DND-41 (cell line): ENCODE measurements at regions not wholly inside any gene's neighbourhood (a gene's known extent, or its start where the extent isn't known, plus 50 kb on each side); places are given as distances from the start of the nearest gene placed in this dataset.

Experiments used
- ATAC-seq: fragments of 200-7000 bp; cut with Tn5 transposase; 3 replicates; pipeline ENCODE4 v1.9.1; 2021; ENCODE audit warnings: low read depth; ENCODE audit not compliant: insufficient read depth
- DNase-seq: peaks from one replicate; pipeline ENCODE4 v3.0.0-alpha.2; 2020
- H2AFZ ChIP-seq: 2 replicates; pipeline ENCODE4 v1.6.0; 2012; ENCODE audit warnings: low read depth, low read length
- H3K27ac ChIP-seq: 2 replicates; pipeline ENCODE4 v1.5.1; 2012; ENCODE audit warnings: low read length, inconsistent platforms
- H3K27me3 ChIP-seq: fragments of 200-600 bp; sonication (generic); 2 replicates; pipeline ENCODE4 v1.6.0; 2012; ENCODE audit warnings: low read length, mild to moderate bottlenecking, inconsistent platforms; ENCODE audit not compliant: insufficient read depth, poor library complexity
- H3K36me3 ChIP-seq: 2 replicates; pipeline ENCODE4 v1.5.1; 2012; ENCODE audit warnings: low read length, inconsistent platforms; ENCODE audit not compliant: insufficient read depth
- H3K4me1 ChIP-seq: 2 replicates; pipeline ENCODE4 v1.5.1; 2012; ENCODE audit warnings: mild to moderate bottlenecking, low read length; ENCODE audit not compliant: insufficient read depth
- H3K4me2 ChIP-seq: 2 replicates; pipeline ENCODE4 v1.6.0; 2012; ENCODE audit warnings: mild to moderate bottlenecking, moderate library complexity, low read length, inconsistent platforms; ENCODE audit not compliant: insufficient read depth
- H3K4me3 ChIP-seq, 2 experiments: fragments of 200-600 bp in 1 of 2; shearing (Covaris generic) in 1 of 2; 2 replicates each; pipeline ENCODE4 v1.5.1; 2012 to 2016; ENCODE audit warnings: inconsistent platforms in 2 of 2, low read length in 2 of 2, mild to moderate bottlenecking in 2 of 2, low read depth in 1 of 2, moderate library complexity in 1 of 2
- H3K79me2 ChIP-seq: 2 replicates; pipeline ENCODE4 v1.6.0; 2012; ENCODE audit warnings: low read length, inconsistent platforms; ENCODE audit not compliant: insufficient read depth
- H3K9ac ChIP-seq: 2 replicates; pipeline ENCODE4 v1.6.0; 2012; ENCODE audit warnings: low read depth, mild to moderate bottlenecking, inconsistent platforms, low read length, moderate library complexity
- H3K9me3 ChIP-seq: 2 replicates; pipeline ENCODE4 v1.5.1; 2012; ENCODE audit warnings: low read length, moderate library complexity, mild to moderate bottlenecking, inconsistent platforms; ENCODE audit not compliant: insufficient read depth, severe bottlenecking
- H4K20me1 ChIP-seq: 2 replicates; pipeline ENCODE4 v1.6.0; 2012; ENCODE audit warnings: low read length; ENCODE audit not compliant: insufficient read depth
- CTCF ChIP-seq: IDR thresholded peaks from 2 replicates; pipeline ENCODE4 v1.5.1; 2012; ENCODE audit warnings: borderline replicate concordance, low read length, moderate library complexity, mild to moderate bottlenecking; ENCODE audit not compliant: poor library complexity, severe bottlenecking; ENCODE audit errors: extremely low read depth
- EZH2 ChIP-seq: IDR thresholded peaks from 3 replicates; pipeline ENCODE4 v1.6.1; 2012; ENCODE audit warnings: borderline replicate concordance, low read depth, mild to moderate bottlenecking, moderate library complexity, low read length, inconsistent platforms; ENCODE audit not compliant: severe bottlenecking

- Histone ChIP-seq H3K9ac (no peak overlapping the region), H2AFZ (no peak overlapping the region), H3K36me3 (no peaks in the 10 kb centered on the region), H3K27ac (no peak overlapping the region), H4K20me1 (no peaks in the 10 kb centered on the region), H3K4me2 (no peak overlapping the region), H3K9me3 (no peaks in the 10 kb centered on the region), H3K79me2 (no peaks in the 10 kb centered on the region), H3K4me3 (no peak overlapping the region), H3K27me3 (no peaks in the 10 kb centered on the region), H3K4me1 (no peaks in the 10 kb centered on the region)
- DNase-seq (no peak), ATAC-seq (no peak)
- TF ChIP-seq CTCF (no peak), EZH2 (no peak)
Measured at GRCh38 chr6:112695001-112695400, 347.9 kb downstream of the RFPL4B start.

- H3K4me3 ChIP-seq = no peak overlapping the region
- no peaks in the 10 kb centered on the region for H3K27me3 ChIP-seq
- H2AFZ ChIP-seq = no peak overlapping the region
- H3K4me2 ChIP-seq = no peak overlapping the region
- H3K4me1 ChIP-seq = no peaks in the 10 kb centered on the region
- ATAC-seq (no peak), DNase-seq (no peak)
- no peaks in the 10 kb centered on the region for H3K79me2 ChIP-seq
- no peaks in the 10 kb centered on the region for H4K20me1 ChIP-seq
- no peak overlapping the region for H3K27ac ChIP-seq
- TF ChIP-seq CTCF (no peak), EZH2 (no peak)
- H3K9me3 ChIP-seq = no peaks in the 10 kb centered on the region
- H3K9ac ChIP-seq = no peak overlapping the region
- H3K36me3 ChIP-seq = no peaks in the 10 kb centered on the region
Measured at GRCh38 chr6:112697265-112697664, 350.1 kb downstream of the RFPL4B start.

- no peaks in the 10 kb centered on the region for H3K79me2 ChIP-seq
- H3K27ac ChIP-seq = no peak overlapping the region
- TF ChIP-seq EZH2 (no peak), CTCF (no peak)
- H3K4me2 ChIP-seq = no peak overlapping the region
- no peak overlapping the region for H2AFZ ChIP-seq
- no peaks in the 10 kb centered on the region for H3K36me3 ChIP-seq
- no peaks in the 10 kb centered on the region for H3K4me1 ChIP-seq
- no peak overlapping the region for H3K9ac ChIP-seq
- no peak overlapping the region for H3K4me3 ChIP-seq
- ATAC-seq (no peak), DNase-seq (no peak)
- no peaks in the 10 kb centered on the region for H4K20me1 ChIP-seq
- no peaks in the 10 kb centered on the region for H3K9me3 ChIP-seq
- H3K27me3 ChIP-seq = no peaks in the 10 kb centered on the region
Measured at GRCh38 chr6:112701201-112701600, 354.1 kb downstream of the RFPL4B start.

- ATAC-seq (no peak), DNase-seq (no peak)
- Histone ChIP-seq H3K9ac (no peak overlapping the region), H3K4me3 (no peak overlapping the region), H2AFZ (no peak overlapping the region), H4K20me1 (no peaks in the 10 kb centered on the region), H3K79me2 (no peaks in the 10 kb centered on the region), H3K36me3 (no peaks in the 10 kb centered on the region), H3K9me3 (no peaks in the 10 kb centered on the region), H3K4me1 (no peaks in the 10 kb centered on the region), H3K4me2 (no peak overlapping the region), H3K27me3 (no peaks in the 10 kb centered on the region), H3K27ac (no peak overlapping the region)
- TF ChIP-seq CTCF (no peak), EZH2 (no peak)
Measured at GRCh38 chr6:112710710-112711109, 363.6 kb downstream of the RFPL4B start.
